Activated B cell treated with CpG ODN at 0.5 μM for 24 hours (primary cell): ENCODE measurements at regions not wholly inside any gene's neighbourhood (a gene's known extent, or its start where the extent isn't known, plus 50 kb on each side); places are given as distances from the start of the nearest gene placed in this dataset.

Experiments used
- ATAC-seq: fragments of 200-7000 bp; cut with Tn5 transposase; one replicate; pipeline ENCODE4 v1.10.0; 2021; ENCODE audit warnings: low read depth, mild to moderate bottlenecking, moderate library complexity
- CTCF ChIA-PET: fragments of 350-600 bp; sonication (Branson Sonifier 250); formaldehyde crosslinking; loops from one replicate; lab custom pipeline; 2021; ENCODE audit warnings: antibody characterized with exemption; lab: Charles Lee
- POLR2A ChIA-PET: fragments of 350-600 bp; sonication (Branson Sonifier 250); formaldehyde crosslinking; loops from one replicate; lab custom pipeline; 2021; ENCODE audit warnings: antibody characterized with exemption; lab: Charles Lee
- DNase-seq: peaks from one replicate; pipeline ENCODE4 v3.0.0; 2022
- H3K27ac Mint-ChIP-seq: one replicate; pipeline ENCODE4 v1.8.0; 2020; ENCODE audit warnings: mixed read lengths
- H3K27me3 Mint-ChIP-seq: one replicate; pipeline ENCODE4 v1.8.0; 2021; ENCODE audit warnings: mixed read lengths
- H3K36me3 Mint-ChIP-seq: one replicate; pipeline ENCODE4 v1.8.0; 2021; ENCODE audit warnings: low read depth, mixed read lengths
- H3K4me1 Mint-ChIP-seq: one replicate; pipeline ENCODE4 v1.8.0; 2021; ENCODE audit warnings: mixed read lengths
- H3K4me3 Mint-ChIP-seq: one replicate; pipeline ENCODE4 v1.8.0; 2020; ENCODE audit warnings: mild to moderate bottlenecking, mixed read lengths
- H3K9me3 Mint-ChIP-seq: one replicate; pipeline ENCODE4 v1.8.0; 2020; ENCODE audit warnings: mixed read lengths
- intact Hi-C: fragments of 100-400 bp; cut with micrococcal nuclease; formaldehyde crosslinking; loops from one replicate; pipeline ENCODE4 v1.15.1; 2024
- TF ChIP-seq, protein P1 (sequence below): fragments of 200-600 bp; IDR thresholded peaks from one replicate; pipeline ENCODE4 v1.8.0; 2022; ENCODE audit warnings: antibody characterized with exemption, mild to moderate bottlenecking

DNA sequence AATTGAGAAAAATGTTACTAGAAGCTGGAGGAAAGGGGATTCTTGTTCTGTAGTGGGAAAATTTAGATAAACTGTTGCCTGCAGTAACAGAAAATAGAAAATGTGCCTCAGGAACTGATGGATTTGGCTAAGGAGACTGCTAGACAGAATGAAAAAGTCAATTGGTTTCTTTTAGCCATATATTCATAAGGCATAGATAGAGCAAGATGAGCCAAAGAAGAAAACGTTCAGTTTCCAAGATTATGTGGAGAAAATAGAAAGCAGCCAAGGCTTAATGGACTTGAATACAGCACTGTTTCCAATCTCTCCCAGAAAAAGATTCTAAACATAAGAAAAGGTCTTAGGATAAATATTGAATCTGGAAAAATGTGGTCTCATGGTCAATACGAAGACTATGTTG lies 115.1 kb upstream of the TCF21 start:
- H3K9me3 Mint-ChIP-seq = no peaks in the 10 kb centered on the region
- TF ChIP-seq, protein P1, sequence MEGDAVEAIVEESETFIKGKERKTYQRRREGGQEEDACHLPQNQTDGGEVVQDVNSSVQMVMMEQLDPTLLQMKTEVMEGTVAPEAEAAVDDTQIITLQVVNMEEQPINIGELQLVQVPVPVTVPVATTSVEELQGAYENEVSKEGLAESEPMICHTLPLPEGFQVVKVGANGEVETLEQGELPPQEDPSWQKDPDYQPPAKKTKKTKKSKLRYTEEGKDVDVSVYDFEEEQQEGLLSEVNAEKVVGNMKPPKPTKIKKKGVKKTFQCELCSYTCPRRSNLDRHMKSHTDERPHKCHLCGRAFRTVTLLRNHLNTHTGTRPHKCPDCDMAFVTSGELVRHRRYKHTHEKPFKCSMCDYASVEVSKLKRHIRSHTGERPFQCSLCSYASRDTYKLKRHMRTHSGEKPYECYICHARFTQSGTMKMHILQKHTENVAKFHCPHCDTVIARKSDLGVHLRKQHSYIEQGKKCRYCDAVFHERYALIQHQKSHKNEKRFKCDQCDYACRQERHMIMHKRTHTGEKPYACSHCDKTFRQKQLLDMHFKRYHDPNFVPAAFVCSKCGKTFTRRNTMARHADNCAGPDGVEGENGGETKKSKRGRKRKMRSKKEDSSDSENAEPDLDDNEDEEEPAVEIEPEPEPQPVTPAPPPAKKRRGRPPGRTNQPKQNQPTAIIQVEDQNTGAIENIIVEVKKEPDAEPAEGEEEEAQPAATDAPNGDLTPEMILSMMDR = no peak
- H3K4me3 Mint-ChIP-seq = no peak overlapping the region
- peaks cover 2% of the 10 kb centered on the region for H3K27me3 Mint-ChIP-seq
- CTCF ChIA-PET = no interaction called here
- DNase-seq = no peak
- no peak for ATAC-seq
- intact Hi-C loops = no loop called here
- H3K27ac Mint-ChIP-seq = no peak overlapping the region
- H3K36me3 Mint-ChIP-seq = no peaks in the 10 kb centered on the region
- H3K4me1 Mint-ChIP-seq = no peaks in the 10 kb centered on the region
- POLR2A ChIA-PET = no interaction called here

DNA sequence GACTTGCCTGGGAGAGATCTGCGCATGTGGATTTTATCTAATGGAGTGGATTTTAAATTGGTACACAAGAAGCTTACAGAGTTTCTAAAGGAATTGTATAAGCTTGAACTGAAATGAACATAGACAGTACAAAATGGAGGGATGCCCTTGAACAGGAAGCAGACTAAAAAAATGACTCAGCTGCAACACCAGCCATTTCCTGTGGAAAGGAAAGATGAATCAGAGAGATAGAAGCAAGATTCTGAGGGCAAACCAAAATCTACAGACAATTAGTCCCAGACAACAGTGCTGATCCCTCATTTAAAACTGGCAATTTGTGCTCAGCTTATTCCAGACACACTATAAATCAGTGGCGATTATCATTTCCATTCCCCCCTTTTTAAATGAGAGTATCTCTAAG lies 114.6 kb upstream of the TCF21 start:
- ChIA-PET CTCF (no interaction called here), POLR2A (no interaction called here)
- intact Hi-C loops = no loop called here

DNA sequence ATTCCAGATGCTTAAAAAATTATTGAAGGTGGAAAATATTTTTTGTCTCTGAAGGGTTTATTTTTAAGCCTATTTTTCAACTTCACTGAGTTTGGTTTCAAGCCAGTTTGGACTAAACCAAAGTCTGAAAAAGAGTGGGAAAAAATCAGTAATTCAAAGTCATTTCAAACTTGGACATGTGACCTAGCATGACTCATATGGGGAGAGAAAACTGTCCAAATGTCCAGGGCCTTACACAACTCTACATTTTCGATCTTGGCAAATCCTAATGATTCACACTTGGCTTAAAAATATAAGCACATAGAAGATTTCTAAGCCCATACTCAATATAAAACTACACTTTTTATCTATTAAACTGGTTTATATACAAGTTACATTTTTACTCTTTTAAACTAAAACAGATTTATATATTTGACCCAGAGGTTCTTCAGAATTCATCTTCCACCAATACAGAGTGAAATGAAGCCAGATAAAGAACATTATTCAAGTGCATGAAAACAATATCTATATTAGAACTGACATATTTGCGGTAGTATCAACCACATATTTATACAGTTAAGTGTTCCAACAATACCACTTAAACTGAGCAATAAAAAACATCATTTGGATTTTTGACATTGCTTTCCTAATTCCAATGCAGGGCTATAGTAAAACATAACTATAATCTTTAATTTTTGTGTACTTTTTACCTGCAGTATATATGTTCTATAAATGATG lies 110.3 kb upstream of the TCF21 start:
- Mint-ChIP-seq H3K4me1 (no peaks in the 10 kb centered on the region), H3K9me3 (no peaks in the 10 kb centered on the region), H3K4me3 (no peak overlapping the region), H3K27me3 (no peaks in the 10 kb centered on the region), H3K36me3 (no peaks in the 10 kb centered on the region), H3K27ac (no peak overlapping the region)
- ATAC-seq (no peak), DNase-seq (no peak)
- TF ChIP-seq, protein P1 = no peak
- POLR2A ChIA-PET = no interaction called here
- CTCF ChIA-PET = no interaction called here
- intact Hi-C loops = no loop called here

More for the DNA sequence above, 114.6 kb upstream of the TCF21 start:
- Mint-ChIP-seq H3K4me1 (no peaks in the 10 kb centered on the region), H3K9me3 (no peaks in the 10 kb centered on the region), H3K27me3 (peaks cover under 1% of the 10 kb centered on the region), H3K27ac (no peak overlapping the region), H3K36me3 (no peaks in the 10 kb centered on the region), H3K4me3 (no peak overlapping the region)
- no peak for DNase-seq
- ATAC-seq = no peak
- TF ChIP-seq, protein P1 = no peak

DNA sequence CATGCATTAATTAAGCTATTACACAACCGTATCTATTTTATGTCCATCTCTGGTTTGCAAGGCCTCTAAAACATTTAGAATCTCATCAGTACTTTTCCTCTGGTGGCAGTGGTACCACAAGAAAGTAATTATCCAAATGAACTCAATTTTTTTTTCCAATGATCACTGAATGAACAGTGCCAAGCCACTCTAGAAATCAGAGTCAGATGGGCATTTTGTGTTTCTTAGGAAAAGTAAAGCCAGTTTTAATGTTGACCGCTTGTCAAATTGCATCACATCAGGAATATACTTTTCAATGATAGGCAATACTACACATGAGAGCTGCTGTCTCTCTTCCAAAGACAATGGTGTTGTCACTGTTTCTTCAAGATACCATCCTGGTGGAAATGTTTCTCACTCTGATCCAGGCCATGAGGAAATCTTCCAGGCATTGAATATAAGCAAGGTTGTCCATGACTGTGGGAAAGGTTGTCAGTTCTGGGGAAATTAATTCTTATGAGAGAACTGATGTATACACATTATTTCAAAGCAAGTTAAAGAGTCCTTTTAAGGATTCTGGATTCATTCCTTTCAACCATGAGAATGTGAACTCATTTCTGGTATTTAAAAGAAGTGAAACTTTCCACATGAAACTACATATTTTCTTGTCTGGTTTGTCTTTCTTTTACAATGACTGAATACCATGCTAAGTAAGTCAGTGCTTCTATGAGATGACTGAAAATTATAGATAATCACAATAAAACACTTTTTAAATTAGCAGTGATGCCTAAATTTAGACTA lies 108.8 kb upstream of the TCF21 start:
- Mint-ChIP-seq H3K9me3 (no peaks in the 10 kb centered on the region), H3K4me3 (no peak overlapping the region), H3K27ac (no peak overlapping the region), H3K36me3 (no peaks in the 10 kb centered on the region), H3K4me1 (no peaks in the 10 kb centered on the region), H3K27me3 (no peaks in the 10 kb centered on the region)
- TF ChIP-seq, protein P1 = no peak
- ChIA-PET POLR2A (no interaction called here), CTCF (no interaction called here)
- intact Hi-C loops = no loop called here
- DNase-seq (no peak), ATAC-seq (no peak)

DNA sequence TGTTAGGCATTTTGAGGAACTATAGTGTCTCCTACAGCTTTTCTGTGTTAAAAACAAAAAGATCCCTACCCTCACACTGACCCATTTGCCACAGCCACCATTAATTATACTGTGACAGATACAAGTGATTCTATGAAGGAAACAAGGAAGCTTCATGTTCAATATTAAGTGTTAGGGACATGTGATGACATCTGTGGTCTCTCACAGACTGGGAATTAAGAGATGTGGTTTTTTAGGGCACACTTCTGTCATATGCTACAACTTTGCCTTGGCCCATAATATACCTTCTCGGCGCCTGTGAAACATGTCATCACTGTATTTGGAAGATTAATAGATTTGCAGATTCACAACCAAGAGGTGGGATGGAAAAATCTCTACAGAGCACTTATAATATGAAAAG lies 102.9 kb upstream of the TCF21 start:
- CTCF ChIA-PET = no interaction called here
- no peak overlapping the region for H3K4me3 Mint-ChIP-seq

More for the DNA sequence above, 102.9 kb upstream of the TCF21 start:
- H3K9me3 Mint-ChIP-seq = no peaks in the 10 kb centered on the region
- H3K27ac Mint-ChIP-seq = no peak overlapping the region
- DNase-seq (no peak), ATAC-seq (no peak)
- H3K4me1 Mint-ChIP-seq = no peaks in the 10 kb centered on the region
- POLR2A ChIA-PET = no interaction called here
- intact Hi-C loops = no loop called here
- TF ChIP-seq, protein P1 = no peak
- no peaks in the 10 kb centered on the region for H3K27me3 Mint-ChIP-seq
- no peaks in the 10 kb centered on the region for H3K36me3 Mint-ChIP-seq
